MM.1S (cell line): ENCODE measurements at regions not wholly inside any gene's neighbourhood (a gene's known extent, or its start where the extent isn't known, plus 50 kb on each side); places are given as distances from the start of the nearest gene placed in this dataset.
A peak's percentile ranks its signal among the peaks of the same experiment; 100 is the strongest.

Experiments
- DNase-seq: peaks from one replicate; pipeline ENCODE4 v3.0.0-alpha.2; 2015
- H2AFZ ChIP-seq: fragments of 300-600 bp; sonication (generic); 2 replicates; pipeline ENCODE4 v1.6.0; 2016; ENCODE audit warnings: antibody characterized with exemption, low read length
- H3F3A ChIP-seq: fragments of 300-600 bp; sonication (generic); 2 replicates; pipeline ENCODE4 v1.6.1; 2016; ENCODE audit warnings: mild to moderate bottlenecking, antibody characterized with exemption, low read length, moderate library complexity, mixed read lengths; ENCODE audit not compliant: insufficient read depth
- H3K27ac ChIP-seq: fragments of 300-600 bp; sonication (generic); 2 replicates; pipeline ENCODE4 v1.5.1; 2016; ENCODE audit warnings: mild to moderate bottlenecking, low read length
- H3K27me3 ChIP-seq: fragments of 300-600 bp; sonication (generic); replicated peaks from 2 replicates; pipeline ENCODE4 v1.6.0; 2016; ENCODE audit warnings: low read length; ENCODE audit not compliant: insufficient read depth
- H3K36me3 ChIP-seq: fragments of 300-600 bp; sonication (generic); replicated peaks from 2 replicates; pipeline ENCODE4 v1.6.1; 2016; ENCODE audit warnings: mild to moderate bottlenecking, low read length, mixed read lengths; ENCODE audit not compliant: insufficient read depth
- H3K4me1 ChIP-seq: fragments of 300-600 bp; sonication (generic); 2 replicates; pipeline ENCODE4 v1.6.1; 2016; ENCODE audit warnings: low read length, mixed read lengths
- H3K4me2 ChIP-seq: fragments of 300-600 bp; sonication (generic); 2 replicates; pipeline ENCODE4 v1.6.0; 2016; ENCODE audit warnings: low read depth, low read length
- H3K4me3 ChIP-seq: fragments of 300-600 bp; sonication (generic); 2 replicates; pipeline ENCODE4 v1.5.1; 2016; ENCODE audit warnings: low read length, mixed read lengths
- H3K79me2 ChIP-seq: fragments of 300-600 bp; sonication (generic); 2 replicates; pipeline ENCODE4 v1.6.1; 2016; ENCODE audit warnings: mixed run types, low read length, mixed read lengths
- H3K9ac ChIP-seq: fragments of 300-600 bp; sonication (generic); 2 replicates; pipeline ENCODE4 v1.6.1; 2016; ENCODE audit warnings: low read length, mixed read lengths
- H3K9me2 ChIP-seq: fragments of 300-600 bp; sonication (generic); replicated peaks from 2 replicates; pipeline ENCODE4 v1.6.1; 2016; ENCODE audit warnings: mild to moderate bottlenecking, low read length, mixed read lengths; ENCODE audit not compliant: insufficient read depth
- H3K9me3 ChIP-seq: fragments of 300-600 bp; sonication (generic); replicated peaks from 2 replicates; pipeline ENCODE4 v1.6.1; 2016; ENCODE audit warnings: mild to moderate bottlenecking, low read length, mixed read lengths; ENCODE audit not compliant: insufficient read depth
- H4K20me1 ChIP-seq: fragments of 300-600 bp; sonication (generic); 2 replicates; pipeline ENCODE4 v1.6.1; 2016; ENCODE audit warnings: mild to moderate bottlenecking, low read length, moderate library complexity, mixed read lengths; ENCODE audit not compliant: insufficient read depth
- EZH2 ChIP-seq: fragments of 300-600 bp; sonication (generic); optimal IDR thresholded peaks from 2 replicates; pipeline ENCODE3; 2017; ENCODE audit warnings: low read depth, mild to moderate bottlenecking, antibody characterized with exemption, low read length, mixed read lengths
- EZH2phosphoT487 ChIP-seq: fragments of 300-600 bp; sonication (generic); IDR thresholded peaks from 2 replicates; pipeline ENCODE4 v1.6.1; 2018; ENCODE audit warnings: antibody characterized with exemption, low read length
- TF ChIP-seq, protein P1 (sequence below): fragments of 300-600 bp; sonication (generic); IDR thresholded peaks from 2 replicates; pipeline ENCODE4 v1.5.1; 2016; ENCODE audit warnings: antibody characterized with exemption, low read length, mixed read lengths

DNA sequence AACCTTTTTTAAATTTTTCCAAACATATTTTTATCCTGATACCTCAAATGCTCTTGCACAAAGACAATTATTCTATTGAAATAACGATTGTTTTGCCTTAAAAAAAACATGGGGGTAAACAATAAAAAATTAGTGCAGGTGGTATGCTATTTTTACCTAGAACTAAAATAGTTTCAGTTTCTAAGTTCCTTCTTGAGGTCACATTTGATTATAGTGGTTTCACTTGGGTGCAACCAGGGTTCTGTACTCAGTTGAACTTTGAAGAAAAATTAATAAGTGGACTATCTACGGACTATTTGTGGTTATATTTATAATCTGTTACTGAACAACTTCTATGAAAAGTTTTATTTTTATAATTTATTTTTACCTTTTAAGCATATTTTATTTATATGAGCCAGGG is 387.1 kb upstream of the IZUMO3 start:
- TF ChIP-seq EZH2 (no peak), EZH2phosphoT487 (no peak)
- TF ChIP-seq, protein P1, sequence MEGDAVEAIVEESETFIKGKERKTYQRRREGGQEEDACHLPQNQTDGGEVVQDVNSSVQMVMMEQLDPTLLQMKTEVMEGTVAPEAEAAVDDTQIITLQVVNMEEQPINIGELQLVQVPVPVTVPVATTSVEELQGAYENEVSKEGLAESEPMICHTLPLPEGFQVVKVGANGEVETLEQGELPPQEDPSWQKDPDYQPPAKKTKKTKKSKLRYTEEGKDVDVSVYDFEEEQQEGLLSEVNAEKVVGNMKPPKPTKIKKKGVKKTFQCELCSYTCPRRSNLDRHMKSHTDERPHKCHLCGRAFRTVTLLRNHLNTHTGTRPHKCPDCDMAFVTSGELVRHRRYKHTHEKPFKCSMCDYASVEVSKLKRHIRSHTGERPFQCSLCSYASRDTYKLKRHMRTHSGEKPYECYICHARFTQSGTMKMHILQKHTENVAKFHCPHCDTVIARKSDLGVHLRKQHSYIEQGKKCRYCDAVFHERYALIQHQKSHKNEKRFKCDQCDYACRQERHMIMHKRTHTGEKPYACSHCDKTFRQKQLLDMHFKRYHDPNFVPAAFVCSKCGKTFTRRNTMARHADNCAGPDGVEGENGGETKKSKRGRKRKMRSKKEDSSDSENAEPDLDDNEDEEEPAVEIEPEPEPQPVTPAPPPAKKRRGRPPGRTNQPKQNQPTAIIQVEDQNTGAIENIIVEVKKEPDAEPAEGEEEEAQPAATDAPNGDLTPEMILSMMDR: no peak
- Histone ChIP-seq H3K9me2 (no peaks in the 10 kb centered on the region), H3K9ac (no peak overlapping the region), H3F3A (no peaks in the 10 kb centered on the region), H3K4me1 (peaks cover 11% of the 10 kb centered on the region), H2AFZ (no peak overlapping the region), H3K36me3 (no peaks in the 10 kb centered on the region), H4K20me1 (no peaks in the 10 kb centered on the region), H3K27me3 (no peaks in the 10 kb centered on the region), H3K4me3 (no peak overlapping the region), H3K4me2 (no peak overlapping the region), H3K79me2 (no peaks in the 10 kb centered on the region), H3K9me3 (no peaks in the 10 kb centered on the region), H3K27ac (no peak overlapping the region)
- DNase-seq: peak; percentile 64

DNA sequence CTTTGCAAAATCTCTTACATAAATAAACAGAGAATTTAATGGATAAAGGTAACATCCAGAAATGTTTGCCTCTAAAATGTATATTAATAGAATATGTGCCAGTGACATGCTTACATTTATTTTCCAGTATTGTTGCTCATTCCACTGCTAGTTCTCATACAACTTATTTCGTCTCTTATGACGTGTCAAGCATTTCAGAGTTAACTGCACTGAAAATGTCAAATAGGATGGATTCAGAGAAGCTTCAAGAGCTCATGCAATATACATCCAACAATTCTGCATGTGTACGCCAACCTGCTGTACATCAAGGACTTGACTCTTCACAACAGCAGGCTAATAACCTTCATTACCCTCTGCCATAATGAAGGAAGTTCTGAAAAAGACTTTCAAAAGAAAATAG is 386.2 kb upstream of the IZUMO3 start:
- Histone ChIP-seq H3K4me3 (no peak overlapping the region), H3K9me2 (no peaks in the 10 kb centered on the region), H3K4me2 (no peak overlapping the region), H3K4me1 (peaks cover 11% of the 10 kb centered on the region), H3K27me3 (no peaks in the 10 kb centered on the region), H3K79me2 (no peaks in the 10 kb centered on the region), H2AFZ (no peak overlapping the region), H4K20me1 (no peaks in the 10 kb centered on the region), H3K27ac (no peak overlapping the region), H3K9me3 (no peaks in the 10 kb centered on the region), H3K36me3 (no peaks in the 10 kb centered on the region), H3F3A (no peaks in the 10 kb centered on the region), H3K9ac (no peak overlapping the region)
- TF ChIP-seq EZH2 (no peak), EZH2phosphoT487 (no peak)
- TF ChIP-seq, protein P1: no peak
- no peak for DNase-seq

- H3K27ac ChIP-seq: no peak overlapping the region
- DNase-seq: no peak
- no peaks in the 10 kb centered on the region for H3K36me3 ChIP-seq
- H3K4me1 ChIP-seq: no peaks in the 10 kb centered on the region
- H4K20me1 ChIP-seq: no peaks in the 10 kb centered on the region
- no peaks in the 10 kb centered on the region for H3K9me2 ChIP-seq
- no peaks in the 10 kb centered on the region for H3K79me2 ChIP-seq
- no peak overlapping the region for H3K4me3 ChIP-seq
- TF ChIP-seq, protein P1: no peak
- H3F3A ChIP-seq: no peaks in the 10 kb centered on the region
- no peak overlapping the region for H3K9ac ChIP-seq
- H3K9me3 ChIP-seq: no peaks in the 10 kb centered on the region
- no peak overlapping the region for H3K4me2 ChIP-seq
- H2AFZ ChIP-seq: no peak overlapping the region
- no peaks in the 10 kb centered on the region for H3K27me3 ChIP-seq
These were observed 367.1 kb upstream of the IZUMO3 start for GRCh38 chr9:24912767-24913166.

- H3K4me3 ChIP-seq: no peak overlapping the region
- H3K36me3 ChIP-seq: no peaks in the 10 kb centered on the region
- no peak overlapping the region for H3K27ac ChIP-seq
- H2AFZ ChIP-seq: no peak overlapping the region
- no peaks in the 10 kb centered on the region for H4K20me1 ChIP-seq
- no peaks in the 10 kb centered on the region for H3F3A ChIP-seq
- no peak for DNase-seq
- no peak overlapping the region for H3K4me2 ChIP-seq
- H3K79me2 ChIP-seq: no peaks in the 10 kb centered on the region
- H3K9ac ChIP-seq: no peak overlapping the region
- H3K4me1 ChIP-seq: no peaks in the 10 kb centered on the region
- TF ChIP-seq EZH2 (no peak), EZH2phosphoT487 (no peak)
- H3K9me2 ChIP-seq: no peaks in the 10 kb centered on the region
- H3K27me3 ChIP-seq: no peaks in the 10 kb centered on the region
- H3K9me3 ChIP-seq: no peaks in the 10 kb centered on the region
These were observed 355.6 kb upstream of the IZUMO3 start for GRCh38 chr9:24901319-24901718.
